Peyer's patch (tissue), 4 donors: ENCODE measurements at regions not wholly inside any gene's neighbourhood (a gene's known extent, or its start where the extent isn't known, plus 50 kb on each side); places are given as distances from the start of the nearest gene placed in this dataset.

ENCODE experiments used
- CTCF ChIP-seq, 6 experiments: fragments of 450-650 bp in 4 of 6; fragments of 200-600 bp in 2 of 6; sonication (generic) in 1 of 6; IDR thresholded peaks; one replicate each; pipeline ENCODE4 v1.5.1; 2017 to 2019; ENCODE audit warnings: antibody characterized with exemption in 6 of 6, mild to moderate bottlenecking in 3 of 6, moderate library complexity in 1 of 6
- POLR2A ChIP-seq, 2 donors: fragments of 450-650 bp; IDR thresholded peaks; one replicate each; pipeline ENCODE4 v1.5.1; 2017; ENCODE audit warnings: antibody characterized with exemption in 2 of 2, mild to moderate bottlenecking in 2 of 2, moderate library complexity in 2 of 2

DNA sequence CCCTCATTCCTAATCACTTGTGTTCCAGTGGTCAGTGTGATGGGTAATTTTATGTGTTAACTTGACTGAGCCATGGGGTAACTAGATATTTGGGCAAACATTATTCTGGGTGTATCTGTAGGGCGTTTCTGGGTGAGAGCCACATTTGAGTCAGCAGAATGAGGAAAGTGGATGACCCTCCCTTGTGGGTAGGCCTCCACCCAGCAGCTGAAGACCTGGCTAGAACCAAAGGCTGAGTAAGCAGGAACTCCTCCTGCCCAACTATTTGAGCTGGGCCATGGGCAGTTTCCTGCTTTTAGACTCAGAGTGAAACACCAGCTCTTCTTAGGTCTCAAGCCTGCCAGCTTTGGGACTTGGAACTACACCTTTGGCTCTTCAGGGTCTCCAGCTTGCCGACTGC, 141.8 kb downstream of the ACKR3 start:
- no peak for TF ChIP-seq CTCF (IDR thresholded peaks at IDR 0.05)
- no peak for TF ChIP-seq POLR2A (IDR thresholded peaks at IDR 0.05)
